ENCODE measurements at regions not wholly inside any gene's neighbourhood (a gene's known extent, or its start where the extent isn't known, plus 50 kb on each side); places are given as distances from the start of the nearest gene placed in this dataset.

DNA sequence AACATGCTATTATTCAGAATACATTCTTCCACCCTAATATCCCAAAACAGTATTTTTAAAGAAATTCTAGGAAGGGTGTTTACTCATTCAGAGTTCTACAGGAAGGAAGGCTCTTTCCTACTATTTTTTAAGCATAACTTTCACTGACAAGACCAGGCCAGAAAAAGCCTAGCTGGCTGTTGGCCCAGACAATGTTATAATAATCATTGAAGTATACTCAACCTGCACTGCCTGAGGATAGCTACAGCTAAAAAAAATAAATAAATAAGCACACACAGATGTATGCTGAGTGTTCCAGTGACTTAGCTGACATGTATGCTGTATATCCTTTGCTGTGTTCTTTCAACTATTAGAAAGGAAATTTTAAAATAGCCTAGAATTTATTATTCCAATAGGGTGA, 145.8 kb upstream of the SPRY1 start:
- no peak for TF ChIP-seq POLR2A (IDR thresholded peaks at IDR 0.05)
- TF ChIP-seq, protein P1, sequence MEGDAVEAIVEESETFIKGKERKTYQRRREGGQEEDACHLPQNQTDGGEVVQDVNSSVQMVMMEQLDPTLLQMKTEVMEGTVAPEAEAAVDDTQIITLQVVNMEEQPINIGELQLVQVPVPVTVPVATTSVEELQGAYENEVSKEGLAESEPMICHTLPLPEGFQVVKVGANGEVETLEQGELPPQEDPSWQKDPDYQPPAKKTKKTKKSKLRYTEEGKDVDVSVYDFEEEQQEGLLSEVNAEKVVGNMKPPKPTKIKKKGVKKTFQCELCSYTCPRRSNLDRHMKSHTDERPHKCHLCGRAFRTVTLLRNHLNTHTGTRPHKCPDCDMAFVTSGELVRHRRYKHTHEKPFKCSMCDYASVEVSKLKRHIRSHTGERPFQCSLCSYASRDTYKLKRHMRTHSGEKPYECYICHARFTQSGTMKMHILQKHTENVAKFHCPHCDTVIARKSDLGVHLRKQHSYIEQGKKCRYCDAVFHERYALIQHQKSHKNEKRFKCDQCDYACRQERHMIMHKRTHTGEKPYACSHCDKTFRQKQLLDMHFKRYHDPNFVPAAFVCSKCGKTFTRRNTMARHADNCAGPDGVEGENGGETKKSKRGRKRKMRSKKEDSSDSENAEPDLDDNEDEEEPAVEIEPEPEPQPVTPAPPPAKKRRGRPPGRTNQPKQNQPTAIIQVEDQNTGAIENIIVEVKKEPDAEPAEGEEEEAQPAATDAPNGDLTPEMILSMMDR (IDR thresholded peaks at IDR 0.05 in 4 of 5, conservative IDR thresholded peaks at IDR 0.05 in 1 of 5), result no peak
- DNase-seq (no peak), ATAC-seq (peak in 1 of 2 donors; percentile 54)
- H3K4me3 ChIP-seq, result no peak overlapping the region
- peak overlapping the region in 3 of 4 donors; percentile 7 to 19 (median 18) for H3K27ac ChIP-seq
- H3K4me1 ChIP-seq, result peaks cover 15% of the 10 kb centered on the region in 2 donors
- in situ Hi-C loops (cut with MboI; ENCODE audit: low sequenced_read_pairs in 4 of 4), result no loop called here
- intact Hi-C loops (cut with DNase I; ENCODE audit: low total_unique reads), result no loop called here
- no peaks in the 10 kb centered on the region for H3K27me3 ChIP-seq
- H3K36me3 ChIP-seq, result no peaks in the 10 kb centered on the region
- no peaks in the 10 kb centered on the region for H3K9me3 ChIP-seq

DNA sequence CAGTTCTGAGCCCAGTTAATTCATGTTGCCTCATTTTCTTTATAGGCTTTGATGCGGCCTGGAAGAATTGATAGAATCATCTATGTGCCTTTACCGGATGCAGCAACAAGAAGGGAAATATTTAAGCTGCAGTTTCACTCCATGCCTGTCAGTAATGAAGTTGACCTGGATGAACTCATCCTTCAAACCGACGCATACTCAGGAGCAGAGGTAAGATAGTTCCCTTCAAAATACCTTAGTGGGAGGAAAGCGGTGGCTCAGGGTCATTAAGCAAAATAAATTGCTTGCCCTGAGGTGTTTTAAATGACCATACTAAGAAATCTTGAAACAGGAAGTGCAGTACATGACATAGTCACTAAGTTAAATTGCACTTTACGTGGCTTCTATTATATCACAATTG, 140.6 kb upstream of the SPRY1 start:
- Histone ChIP-seq H3K27me3 (no peaks in the 10 kb centered on the region), H3K4me3 (no peak overlapping the region), H3K36me3 (no peaks in the 10 kb centered on the region), H3K27ac (no peak overlapping the region), H3K9me3 (no peaks in the 10 kb centered on the region), H3K4me1 (peaks cover 20 to 27% of the 10 kb centered on the region in 2 donors)
- DNase-seq, result no peak
- ATAC-seq, result no peak
- TF ChIP-seq POLR2A (IDR thresholded peaks at IDR 0.05), result no peak
- TF ChIP-seq, protein P1 (IDR thresholded peaks at IDR 0.05 in 4 of 5, conservative IDR thresholded peaks at IDR 0.05 in 1 of 5), result no peak
- intact Hi-C loops (cut with DNase I; ENCODE audit: low total_unique reads) (no loop called here), in situ Hi-C loops (cut with MboI; ENCODE audit: low sequenced_read_pairs in 4 of 4) (no loop called here)

DNA sequence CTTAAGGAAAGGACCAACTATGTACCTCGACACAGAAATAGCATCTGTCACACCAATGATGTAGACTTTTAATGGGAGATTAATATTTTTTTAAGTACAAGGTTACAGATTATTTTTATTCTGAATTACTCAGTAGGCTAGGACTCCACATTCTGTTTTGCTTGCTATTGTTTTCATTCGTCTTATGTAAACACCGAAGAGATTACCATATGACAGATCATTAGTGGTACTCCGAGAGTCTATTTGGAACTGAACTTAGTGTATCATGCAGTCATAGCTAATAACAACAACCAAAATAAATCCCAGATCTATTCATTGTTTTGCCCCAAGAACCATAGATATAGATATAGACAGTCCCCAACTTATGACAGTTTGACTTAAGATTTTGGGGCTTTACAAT, 139.7 kb upstream of the SPRY1 start:
- H3K4me1 ChIP-seq, result peaks cover 20 to 27% of the 10 kb centered on the region in 2 donors
- in situ Hi-C loops (cut with MboI; ENCODE audit: low sequenced_read_pairs in 4 of 4), result no loop called here
- TF ChIP-seq, protein P1 (IDR thresholded peaks at IDR 0.05 in 4 of 5, conservative IDR thresholded peaks at IDR 0.05 in 1 of 5), result no peak
- TF ChIP-seq POLR2A (IDR thresholded peaks at IDR 0.05), result no peak
- no peaks in the 10 kb centered on the region for H3K9me3 ChIP-seq
- H3K36me3 ChIP-seq, result no peaks in the 10 kb centered on the region
- DNase-seq (no peak), ATAC-seq (no peak)
- H3K4me3 ChIP-seq, result no peak overlapping the region
- H3K27ac ChIP-seq, result no peak overlapping the region
- intact Hi-C loops (cut with DNase I; ENCODE audit: low total_unique reads), result no loop called here
- H3K27me3 ChIP-seq, result no peaks in the 10 kb centered on the region

DNA sequence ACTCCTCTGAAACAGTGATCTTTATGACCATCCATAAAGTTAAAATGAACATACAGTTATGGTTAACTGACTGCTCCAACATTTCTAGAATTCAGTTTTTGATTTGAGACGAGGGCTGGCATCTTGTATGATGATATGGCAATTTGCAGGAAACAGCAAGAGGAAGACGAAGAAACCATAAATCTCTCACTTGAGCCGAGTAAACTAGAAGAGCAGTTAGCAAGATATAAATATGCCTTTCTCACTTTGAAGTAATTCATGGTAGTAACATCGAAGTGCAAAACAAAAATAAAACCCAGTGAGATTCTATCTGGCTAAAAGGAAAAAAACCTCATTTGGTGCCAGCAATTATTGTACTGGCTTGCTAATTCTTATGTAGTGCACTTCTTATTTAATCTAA, 139.0 kb upstream of the SPRY1 start:
- in situ Hi-C loops (cut with MboI; ENCODE audit: low sequenced_read_pairs in 4 of 4), result no loop called here
- no peak overlapping the region for H3K4me3 ChIP-seq
- H3K36me3 ChIP-seq, result no peaks in the 10 kb centered on the region
- H3K9me3 ChIP-seq, result no peaks in the 10 kb centered on the region
- TF ChIP-seq, protein P1 (IDR thresholded peaks at IDR 0.05 in 4 of 5, conservative IDR thresholded peaks at IDR 0.05 in 1 of 5), result no peak
- TF ChIP-seq POLR2A (IDR thresholded peaks at IDR 0.05), result no peak
- ATAC-seq (no peak), DNase-seq (no peak)
- intact Hi-C loops (cut with DNase I; ENCODE audit: low total_unique reads), result no loop called here
- H3K27me3 ChIP-seq, result no peaks in the 10 kb centered on the region
- H3K27ac ChIP-seq, result no peak overlapping the region
- H3K4me1 ChIP-seq, result peaks cover 20 to 27% of the 10 kb centered on the region in 2 donors

Data from gastrocnemius medialis (tissue), 4 donors.